ENCODE measurements at regions not wholly inside any gene's neighbourhood (a gene's known extent, or its start where the extent isn't known, plus 50 kb on each side); places are given as distances from the start of the nearest gene placed in this dataset.

- no peak for TF ChIP-seq CTCF (IDR thresholded peaks at IDR 0.05)
- no peak for TF ChIP-seq POLR2A (IDR thresholded peaks at IDR 0.05)
Measured at GRCh38 chr1:96580920-96581319, 140.7 kb upstream of the PTBP2 start.
